ENCODE measurements at regions not wholly inside any gene's neighbourhood (a gene's known extent, or its start where the extent isn't known, plus 50 kb on each side); places are given as distances from the start of the nearest gene placed in this dataset.

- no peak for DNase-seq
Measured at GRCh38 chr3:59578129-59578528, 528.3 kb upstream of the CFAP20DC start.

- no peak for DNase-seq
Measured at GRCh38 chr3:59576606-59577005, 526.8 kb upstream of the CFAP20DC start.

- peak; percentile 72 for DNase-seq
Measured at GRCh38 chr3:59575113-59576001, 525.5 kb upstream of the CFAP20DC start.

DNA sequence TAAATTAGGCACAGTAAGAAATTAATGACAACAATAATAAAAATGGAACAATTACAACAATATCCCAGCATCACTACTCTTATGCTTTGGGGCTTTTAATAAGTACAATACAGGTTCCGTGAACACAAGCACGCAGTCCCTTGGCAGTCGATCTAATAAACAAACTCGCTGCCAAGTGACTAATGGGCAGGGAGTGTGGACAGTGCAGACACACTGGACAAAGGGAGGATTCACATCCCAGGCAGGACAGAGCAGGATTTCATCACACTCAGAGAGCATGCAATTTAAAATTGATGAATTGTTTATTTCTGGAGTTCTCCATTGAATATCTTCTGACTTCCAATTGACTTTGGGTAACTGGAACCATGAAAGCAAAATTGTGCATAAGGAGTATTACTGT, 524.1 kb upstream of the CFAP20DC start:
- DNase-seq, result no peak

GRCh38 chr3:59572106-59572505, 522.3 kb upstream of the CFAP20DC start:
- DNase-seq, result no peak

DNA sequence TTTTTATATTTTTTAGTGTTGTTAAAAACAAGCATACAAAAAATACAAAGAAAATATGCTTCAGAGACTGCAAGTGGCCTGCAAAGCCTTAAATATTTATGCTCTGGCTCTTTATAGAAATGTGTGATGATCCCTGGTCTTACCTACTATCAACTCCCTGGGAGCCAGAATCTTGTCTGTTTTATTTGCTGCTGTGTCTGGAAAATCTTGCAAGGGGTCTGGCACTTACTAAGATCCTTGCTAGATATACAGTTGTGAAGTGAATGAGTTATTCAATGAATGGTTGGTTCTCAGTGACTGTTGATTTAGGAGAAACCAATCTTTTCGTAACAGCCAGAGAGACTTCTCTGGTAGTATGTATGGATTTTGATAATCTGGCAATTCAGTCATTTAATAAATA, 521.0 kb upstream of the CFAP20DC start:
- DNase-seq, result no peak

DNA sequence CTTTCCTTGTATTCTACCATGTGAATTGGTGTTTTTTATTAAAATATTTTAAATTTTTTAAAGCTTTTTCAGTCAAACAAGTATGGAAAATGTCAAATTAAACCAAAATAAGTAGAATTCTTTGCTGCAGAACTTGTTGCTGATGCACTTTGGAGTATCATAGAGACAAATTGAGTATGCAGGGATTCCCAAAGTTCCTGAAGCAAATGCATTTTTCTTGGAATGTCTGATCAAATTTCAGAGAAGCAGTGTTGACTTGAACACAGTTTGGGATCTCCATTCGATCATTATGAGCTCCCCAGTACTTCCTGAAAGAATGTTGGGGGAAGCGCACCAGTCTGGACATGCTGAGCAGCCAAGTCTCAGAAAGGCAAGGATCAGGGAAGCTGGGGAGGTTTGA, 517.8 kb upstream of the CFAP20DC start:
- no peak for DNase-seq

DNA sequence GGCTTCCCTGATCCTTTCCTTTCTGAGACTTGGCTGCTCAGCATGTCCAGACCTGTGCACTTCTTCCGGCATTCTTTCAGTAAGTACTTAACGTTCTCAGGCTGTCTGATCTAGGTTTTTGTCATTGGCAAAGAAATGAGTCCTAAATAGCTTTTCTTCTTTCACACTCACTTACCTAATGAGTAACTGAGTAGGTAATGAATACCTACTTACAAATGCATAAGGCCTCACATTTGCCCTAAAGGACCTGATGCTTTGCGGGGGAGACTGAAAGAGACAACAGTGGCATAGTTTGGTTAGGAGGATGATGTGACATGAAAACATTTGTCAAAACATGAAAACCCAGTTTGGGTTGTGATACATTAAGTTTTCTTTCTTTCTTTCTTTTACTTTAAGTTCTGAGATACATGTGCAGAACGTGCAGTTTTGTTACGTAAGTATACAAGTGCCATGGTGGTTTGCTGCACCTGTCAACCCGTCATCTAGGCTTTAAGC, 516.7 kb upstream of the CFAP20DC start:
- DNase-seq, result no peak

GRCh38 chr3:59565125-59565524, 515.3 kb upstream of the CFAP20DC start:
- no peak for DNase-seq

DNA sequence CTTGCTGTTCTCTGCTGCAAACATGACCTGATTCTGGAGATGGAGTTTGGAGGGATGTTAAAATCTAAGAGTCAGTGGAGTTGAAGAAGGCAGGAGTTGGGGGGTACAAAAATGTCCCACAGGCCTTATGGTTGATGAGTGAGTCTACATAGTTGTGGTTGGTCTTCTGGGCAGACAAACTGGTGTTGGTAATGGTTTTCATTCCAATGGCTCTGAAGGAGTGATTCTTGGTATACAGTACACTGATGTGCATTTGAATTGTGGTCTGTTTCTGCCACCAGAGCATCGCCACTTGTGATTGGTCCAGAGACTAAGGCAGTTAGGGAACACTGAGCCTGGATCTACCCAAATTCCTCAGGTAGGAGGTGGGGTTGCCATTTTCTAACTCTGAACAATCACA, 514.1 kb upstream of the CFAP20DC start:
- DNase-seq, result no peak

DNA sequence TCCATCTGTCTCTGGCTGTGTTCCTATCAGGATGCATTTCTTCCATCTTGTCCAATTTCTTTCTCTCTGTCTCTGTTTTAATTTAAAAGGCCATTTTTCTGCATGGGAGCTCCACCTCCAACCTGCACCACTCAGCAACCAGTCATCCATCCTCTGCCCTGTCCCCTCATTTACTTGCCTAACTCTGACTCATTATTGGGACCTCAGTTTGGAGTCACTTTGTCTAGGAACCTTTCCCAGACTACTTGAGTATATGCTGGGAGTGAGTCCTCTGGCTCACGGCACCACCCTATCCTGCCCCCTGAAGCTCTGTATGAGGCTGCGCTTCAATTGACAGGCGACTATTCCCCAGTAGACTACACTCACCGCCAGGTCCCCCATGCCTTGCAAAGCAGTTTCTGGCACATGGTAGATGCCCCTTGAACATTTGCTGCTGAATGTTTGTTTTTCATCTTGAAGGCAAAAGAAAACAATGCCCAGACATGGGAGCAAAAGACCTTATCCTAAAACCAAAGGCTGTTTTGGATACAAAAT, 513.3 kb upstream of the CFAP20DC start:
- no peak for DNase-seq

- no peak for DNase-seq
Measured at GRCh38 chr3:59559721-59560435, 510.1 kb upstream of the CFAP20DC start.

- no peak for DNase-seq
Measured at GRCh38 chr3:59558906-59559720, 509.3 kb upstream of the CFAP20DC start.

DNA sequence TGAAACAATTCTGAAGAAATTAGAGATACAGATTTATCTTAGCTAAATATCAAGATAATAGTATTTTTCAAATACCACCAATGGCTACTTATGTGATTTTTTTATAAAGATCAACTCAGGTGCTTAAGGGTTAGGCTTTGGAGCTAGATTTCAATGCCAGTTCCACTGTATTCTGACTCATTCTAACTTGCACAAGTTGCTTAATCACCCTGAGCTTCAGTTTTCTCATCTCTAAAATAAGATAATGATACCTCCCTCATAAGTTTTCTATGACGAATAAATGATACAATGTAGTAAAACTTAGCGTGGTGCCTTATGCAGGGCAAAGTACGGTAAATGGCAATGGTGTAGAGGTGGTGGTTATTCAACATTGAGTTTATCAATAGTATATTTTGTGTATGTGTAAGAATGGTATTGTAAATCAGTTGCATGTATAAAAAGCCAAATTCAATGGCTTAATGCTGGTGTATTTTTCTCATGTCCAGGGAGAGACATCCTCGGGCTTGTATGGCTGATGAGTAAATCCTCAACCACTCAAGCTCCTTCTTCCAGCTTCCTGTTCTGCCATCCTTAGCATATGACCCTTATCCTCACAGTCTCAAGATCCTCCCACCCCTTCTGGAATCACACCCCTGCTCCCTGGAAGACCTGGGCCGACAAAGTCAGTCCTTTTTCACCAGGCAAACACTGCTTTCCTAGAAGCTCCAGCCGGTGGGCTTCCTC, 505.9 kb upstream of the CFAP20DC start:
- no peak for DNase-seq

DNA sequence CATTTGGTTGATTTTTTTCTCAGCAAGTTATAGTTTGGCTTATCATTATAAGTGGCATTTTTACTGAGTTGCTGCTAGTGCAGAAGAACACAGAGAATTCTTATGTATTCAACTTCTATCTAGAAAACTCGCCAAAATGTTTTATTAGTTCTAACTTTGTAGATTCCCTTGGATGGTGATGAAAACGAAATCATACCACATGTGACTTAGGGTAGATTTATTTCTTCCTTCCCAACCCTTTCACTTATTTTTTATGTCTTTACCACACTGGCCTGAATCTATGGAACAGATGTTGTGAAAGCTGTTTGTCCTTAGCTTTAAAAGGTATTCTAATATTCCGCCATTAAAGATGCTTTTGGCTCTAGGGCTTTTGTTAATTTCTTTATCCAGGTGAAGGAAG, 503.3 kb upstream of the CFAP20DC start:
- no peak for DNase-seq

DNA sequence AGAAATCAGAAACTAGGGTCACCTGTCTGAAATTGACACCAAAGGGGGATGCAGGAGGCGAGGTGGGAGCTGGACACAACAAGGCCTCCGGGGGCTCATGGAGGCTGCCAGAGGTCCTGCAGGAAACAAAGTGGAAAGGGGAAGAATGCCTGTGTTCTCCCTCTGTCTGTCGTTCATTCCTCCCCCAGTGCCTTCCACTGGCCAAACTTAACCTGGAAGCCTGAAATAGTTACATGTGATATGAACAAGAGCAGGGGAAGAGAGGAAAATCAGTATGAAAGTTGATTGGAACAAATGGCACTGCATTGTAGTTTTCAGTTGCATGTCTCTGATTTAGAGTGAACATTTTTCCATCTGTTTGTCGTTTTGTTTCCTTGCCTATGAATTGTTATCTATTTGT, 502.0 kb upstream of the CFAP20DC start:
- no peak for DNase-seq

DNA sequence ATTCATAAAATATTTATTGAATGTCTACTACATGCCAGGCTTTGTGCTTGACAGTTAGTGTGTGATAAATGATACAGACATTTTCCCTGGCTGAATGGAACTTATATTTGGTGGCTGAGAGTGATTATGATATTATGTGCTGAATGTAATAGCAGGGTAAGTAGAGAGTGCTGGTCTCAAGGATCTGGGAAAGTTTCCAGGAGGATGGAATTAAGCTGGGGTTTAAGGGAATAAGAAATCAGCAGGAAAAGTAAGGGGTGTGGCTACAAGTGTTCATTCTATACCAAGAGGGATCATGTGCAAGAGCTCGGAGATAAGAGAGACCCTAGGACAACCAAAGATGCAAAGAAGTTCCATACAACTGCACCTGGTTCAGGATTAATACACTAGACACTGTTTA, 500.1 kb upstream of the CFAP20DC start:
- no peak for DNase-seq

DNA sequence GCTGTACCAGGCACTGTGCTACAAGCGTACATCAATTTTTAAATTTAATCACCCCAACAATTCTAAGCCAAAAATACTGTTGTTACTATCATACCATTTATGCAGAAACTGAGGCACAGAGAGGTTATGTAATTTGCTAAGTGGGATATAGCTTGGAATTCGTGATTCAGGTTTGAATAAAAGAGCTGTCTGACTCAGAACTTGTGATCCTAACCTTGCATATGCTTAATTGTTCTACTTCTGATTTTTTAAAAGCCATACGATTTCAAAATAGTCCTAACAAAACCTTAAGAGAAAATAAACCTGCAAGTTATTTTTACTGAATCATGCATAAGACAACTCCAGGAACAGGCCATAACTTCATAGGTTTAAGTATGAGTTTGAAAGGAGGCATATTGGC, 498.0 kb upstream of the CFAP20DC start:
- no peak for DNase-seq

- no peak for DNase-seq
Measured at GRCh38 chr3:59546522-59546921, 496.7 kb upstream of the CFAP20DC start.

DNA sequence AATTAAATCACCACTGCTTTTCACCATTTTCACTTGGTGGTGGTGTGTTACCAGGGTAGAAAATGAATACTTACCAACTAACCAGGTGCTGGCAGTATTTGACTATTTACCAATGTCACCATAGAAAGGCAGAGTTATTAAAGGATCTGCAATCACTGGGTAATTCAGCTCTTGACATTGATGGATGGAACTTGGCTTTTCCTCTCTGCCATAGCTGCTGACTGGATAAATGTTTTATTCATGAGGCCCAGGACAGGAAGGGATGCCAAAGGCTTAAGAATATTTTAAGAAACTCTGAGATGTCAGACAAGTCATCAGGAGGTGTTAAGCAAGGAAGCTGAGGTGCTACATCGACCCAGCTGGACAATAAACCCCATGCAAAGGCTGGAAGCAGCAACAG, 495.5 kb upstream of the CFAP20DC start:
- no peak for DNase-seq

GRCh38 chr3:59542276-59542675, 492.5 kb upstream of the CFAP20DC start:
- no peak for DNase-seq

GRCh38 chr3:59540696-59541095, 490.9 kb upstream of the CFAP20DC start:
- DNase-seq, result no peak
